NOMO-1 treated with dmso at 0.1 percent for 144 hours (cell line): ENCODE measurements at regions not wholly inside any gene's neighbourhood (a gene's known extent, or its start where the extent isn't known, plus 50 kb on each side); places are given as distances from the start of the nearest gene placed in this dataset.
"Not testable (repeated sequence)": the region's sequence is repeated elsewhere in the genome, so short reads cannot be mapped to it uniquely, and the experiment has no call there.

ENCODE experiments used
- DNase-seq: peaks from one replicate; lab custom pipeline; 2025; ENCODE audit not compliant: unreplicated experiment; lab: John Stamatoyannopoulos, UW

- DNase-seq: no peak
Measured at GRCh38 chr11:96508861-96509260, 119.0 kb downstream of the JRKL start.

DNA sequence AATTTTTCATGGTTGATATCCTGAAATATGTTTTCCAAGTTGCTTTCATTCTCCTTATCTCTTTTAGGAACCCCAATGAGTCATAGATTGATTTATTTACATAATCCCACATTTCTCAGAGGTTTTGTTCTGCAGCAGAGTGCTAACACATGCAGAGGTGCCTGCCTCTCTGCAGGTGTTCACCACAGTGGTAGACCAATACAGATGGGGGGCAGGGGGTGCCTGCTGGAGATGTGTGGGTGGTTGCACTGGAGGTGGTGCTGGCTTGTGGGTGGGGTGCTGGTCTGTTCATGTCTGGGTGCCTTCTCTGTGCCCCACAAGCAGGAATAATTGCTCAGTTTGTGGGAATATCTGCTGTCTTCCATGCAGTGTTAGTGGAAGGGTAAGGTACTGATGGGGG is 131.1 kb downstream of the JRKL start:
- no peak for DNase-seq

GRCh38 chr11:96523656-96524055 is 133.8 kb downstream of the JRKL start:
- no peak for DNase-seq

GRCh38 chr11:96524475-96524874 is 134.7 kb downstream of the JRKL start:
- DNase-seq: no peak

- no peak for DNase-seq
Measured at GRCh38 chr11:96530473-96530872, 140.7 kb downstream of the JRKL start.

DNA sequence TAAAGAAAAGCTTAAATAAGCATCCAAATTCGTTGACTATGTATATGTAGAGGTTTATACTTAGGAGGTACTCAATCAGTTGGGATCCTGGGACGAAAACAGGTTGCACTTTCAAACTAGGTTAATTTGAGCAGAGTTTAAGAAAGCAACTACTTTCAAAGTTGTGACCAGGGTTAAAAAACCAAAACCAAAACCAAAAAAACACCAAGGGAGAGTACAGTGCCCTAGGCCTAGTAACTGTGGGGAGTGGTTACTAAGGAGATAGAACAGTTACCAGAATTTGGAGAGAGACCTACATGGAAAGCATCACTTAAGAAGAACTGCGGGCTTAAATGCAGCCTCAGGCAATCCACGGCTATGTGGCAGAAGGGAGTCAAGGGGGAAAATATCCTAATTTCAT is 148.3 kb downstream of the JRKL start:
- no peak for DNase-seq

- no peak for DNase-seq
Measured at GRCh38 chr11:96538622-96539021, 148.8 kb downstream of the JRKL start.

DNA sequence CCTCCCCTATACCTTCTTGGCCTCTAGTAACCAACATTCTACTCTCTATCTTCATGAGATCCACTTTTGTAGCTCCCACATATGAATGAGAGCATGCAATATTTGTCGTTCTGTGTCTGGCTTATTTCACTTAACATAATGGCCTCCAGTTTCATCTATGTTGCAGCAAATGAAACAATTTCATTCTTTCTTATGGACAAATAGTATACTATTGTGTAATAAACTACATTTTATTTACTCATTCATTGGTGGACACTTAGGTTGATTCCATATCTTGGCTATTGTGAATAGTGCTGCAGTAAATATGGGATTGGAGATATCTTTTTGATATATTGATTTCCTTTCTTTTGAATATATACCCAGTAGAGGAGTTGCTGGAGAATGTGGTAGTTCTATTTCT is 151.1 kb downstream of the JRKL start:
- DNase-seq: no peak

GRCh38 chr11:96543177-96543576 is 153.4 kb downstream of the JRKL start:
- no peak for DNase-seq

- not testable (repeated sequence) for DNase-seq
Measured at GRCh38 chr11:96545192-96545591, 155.4 kb downstream of the JRKL start.

DNA sequence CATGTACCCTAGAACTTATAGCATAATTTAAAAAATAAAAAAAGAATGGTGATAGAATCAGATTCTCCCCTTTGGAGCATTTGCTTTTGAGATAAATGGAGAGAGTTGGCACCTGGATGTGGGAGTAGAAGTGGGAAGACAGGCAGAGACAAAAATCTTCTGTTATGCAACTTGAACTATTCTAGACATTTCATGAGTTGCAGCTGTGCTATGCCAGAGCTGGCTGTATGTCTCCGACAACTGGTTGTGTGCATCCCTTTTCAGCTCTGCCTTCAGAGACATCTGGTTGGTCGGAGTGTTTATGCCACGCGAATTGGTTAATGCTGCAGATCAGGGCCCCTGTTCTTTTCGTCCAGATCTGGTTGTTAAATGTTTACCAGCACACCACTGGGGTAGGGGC is 161.3 kb downstream of the JRKL start:
- DNase-seq: no peak

- DNase-seq: peak; percentile 18
Measured at GRCh38 chr11:96554236-96554820, 164.5 kb downstream of the JRKL start.

- DNase-seq: not testable (repeated sequence)
Measured at GRCh38 chr11:96555826-96556225, 166.0 kb downstream of the JRKL start.

- not testable (repeated sequence) for DNase-seq
Measured at GRCh38 chr11:96560727-96561126, 170.9 kb downstream of the JRKL start.

DNA sequence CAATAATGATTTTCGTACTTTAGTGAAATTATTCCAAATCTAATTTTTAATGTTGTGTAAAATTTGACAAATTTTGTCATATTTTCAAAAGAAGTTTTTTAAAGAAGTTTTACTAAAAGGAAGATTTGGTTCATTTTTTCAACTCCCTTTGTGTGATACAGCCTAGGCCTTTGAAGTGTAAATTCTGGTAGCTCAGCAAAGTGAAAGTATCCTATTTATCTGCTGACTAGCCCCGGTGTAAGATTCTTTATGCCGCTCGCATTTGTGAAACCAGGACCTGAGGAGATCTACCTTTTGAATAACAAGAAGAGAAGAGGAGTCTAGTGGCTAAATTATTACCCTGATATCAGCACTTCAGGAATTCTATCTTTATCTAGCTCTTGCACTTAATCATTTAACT is 177.4 kb downstream of the JRKL start:
- DNase-seq: no peak

GRCh38 chr11:96567667-96568066 is 177.9 kb downstream of the JRKL start:
- no peak for DNase-seq

- no peak for DNase-seq
Measured at GRCh38 chr11:96576383-96576782, 186.6 kb downstream of the JRKL start.

DNA sequence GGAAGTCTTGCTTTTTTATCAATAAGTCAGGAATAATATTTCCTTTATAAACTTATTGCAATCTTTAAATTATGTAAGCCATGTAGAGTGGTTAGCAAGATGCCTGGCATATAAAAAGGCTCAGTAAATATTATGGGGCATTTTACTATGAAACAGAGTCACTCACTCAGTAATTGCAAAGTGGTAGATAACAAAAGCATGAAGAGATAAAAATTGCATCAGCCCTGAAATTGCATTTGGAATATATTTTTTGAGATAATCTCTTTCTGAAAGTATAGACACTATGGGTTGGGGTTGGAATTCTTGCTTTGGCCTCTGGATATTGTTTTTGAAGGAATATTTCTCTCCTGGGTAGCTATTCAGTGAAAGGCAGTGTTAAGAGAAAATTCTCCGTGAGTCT is 188.6 kb downstream of the JRKL start:
- DNase-seq: no peak

DNA sequence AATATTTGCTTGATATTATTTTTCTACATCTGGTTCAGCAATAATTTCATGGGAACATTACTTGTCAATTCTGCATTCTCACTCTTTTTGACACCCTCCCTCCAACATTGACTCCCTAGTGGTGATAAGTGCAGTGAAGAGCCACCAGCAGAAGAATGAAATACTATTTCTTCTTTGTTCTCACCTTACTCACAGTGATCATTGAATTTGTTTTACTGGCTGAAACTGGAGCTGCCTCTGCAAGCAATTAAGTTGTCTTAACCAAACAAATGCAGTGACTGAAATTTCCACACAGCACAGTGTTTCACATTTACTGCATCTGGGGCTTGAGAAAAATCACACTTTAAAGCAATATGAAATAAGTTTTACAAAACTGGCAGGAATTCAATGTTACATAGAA is 189.8 kb downstream of the JRKL start:
- no peak for DNase-seq

GRCh38 chr11:96580476-96581040 is 190.7 kb downstream of the JRKL start:
- no peak for DNase-seq

GRCh38 chr11:96585944-96586880 is 196.4 kb downstream of the JRKL start:
- DNase-seq: not testable (repeated sequence)

DNA sequence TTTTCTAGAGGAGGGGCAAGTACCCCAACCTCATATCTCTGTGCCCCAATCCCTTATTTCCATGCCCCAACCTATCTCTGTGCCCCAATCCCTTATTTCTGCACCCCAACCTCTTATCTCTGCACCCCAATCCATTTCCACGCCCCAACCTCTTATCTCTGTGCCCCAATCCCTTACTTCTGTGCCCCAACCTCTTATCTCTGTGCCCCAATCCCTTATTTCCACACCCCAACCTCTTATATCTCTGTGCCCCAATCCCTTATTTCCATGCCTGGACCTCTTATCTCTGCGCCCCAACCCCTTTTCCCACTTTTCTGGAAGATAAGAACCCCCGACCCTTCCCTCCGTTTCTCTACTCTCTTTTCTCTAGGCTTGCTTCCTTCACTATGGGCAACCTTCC is 199.0 kb downstream of the JRKL start:
- not testable (repeated sequence) for DNase-seq
